HepG2 (cell line): ENCODE measurements at regions not wholly inside any gene's neighbourhood (a gene's known extent, or its start where the extent isn't known, plus 50 kb on each side); places are given as distances from the start of the nearest gene placed in this dataset.

Source experiments
- ATAC-seq: fragments of 200-7000 bp; cut with Tn5 transposase; 3 replicates; pipeline ENCODE4 v1.9.1; 2020; ENCODE audit warnings: mild to moderate bottlenecking, moderate library complexity
- BruUV-seq: library from RNA; stranded (reverse); fragments of 400-500 nt; replicated peaks from 2 replicates; lab custom pipeline; 2021; lab: Mats Ljungman, UMichigan
- CTCF ChIA-PET: fragments of 300-600 bp; formaldehyde crosslinking; extraction: SDS; loops from one replicate; lab custom pipeline; 2021; ENCODE audit warnings: low total read pairs, inconsistent platforms, low intra/inter-chr PET ratio; lab: Yijun Ruan, JAX
- POLR2A ChIA-PET: fragments of 350-600 bp; sonication (Branson Sonifier 250); formaldehyde crosslinking; loops from one replicate; lab custom pipeline; 2020; ENCODE audit warnings: antibody characterized with exemption, inconsistent platforms; lab: Yijun Ruan, JAX
- DNase-seq: peaks from one replicate; pipeline ENCODE4 v3.0.0-alpha.2; 2015; ENCODE audit warnings: low spot score
- FAIRE-seq: peaks from 3 replicates; lab custom pipeline; 2011; peaks lifted over from hg19 to GRCh38; lab: Jason Lieb, UNC
- H2AFZ ChIP-seq: one replicate; pipeline ENCODE4 v1.6.1; 2011; ENCODE audit warnings: low read length, inconsistent platforms
- H3K27ac ChIP-seq: fragments of 300-600 bp; 3 replicates; pipeline ENCODE4 v1.8.0; 2011; ENCODE audit warnings: mixed run types, mild to moderate bottlenecking, mixed read lengths, low read length, inconsistent platforms; ENCODE audit not compliant: insufficient read depth; ENCODE audit errors: extremely low read length
- H3K27me3 ChIP-seq, 2 experiments: fragments of 200-600 bp in 1 of 2; 2 replicates in 1 of 2; 3 replicates in 1 of 2; pipeline versions ENCODE4 v1.6.0 to v1.8.0; 2011; ENCODE audit warnings: low read length in 2 of 2, mild to moderate bottlenecking in 2 of 2, moderate library complexity in 2 of 2, inconsistent platforms in 1 of 2; ENCODE audit not compliant: insufficient read depth in 2 of 2, control insufficient read depth in 1 of 2
- H3K36me3 ChIP-seq, 2 experiments: fragments of 200-600 bp in 1 of 2; replicated peaks in 1 of 2; 2 replicates in 1 of 2; 3 replicates in 1 of 2; pipeline versions ENCODE4 v1.5.1 to v1.8.0; 2011; ENCODE audit warnings: low read length in 2 of 2, inconsistent platforms in 1 of 2; ENCODE audit not compliant: insufficient read depth in 2 of 2, control insufficient read depth in 1 of 2
- H3K4me1 ChIP-seq: 2 replicates; pipeline ENCODE4 v1.5.1; 2012; ENCODE audit warnings: low read length, inconsistent platforms; ENCODE audit not compliant: insufficient read depth
- H3K4me2 ChIP-seq: 2 replicates; pipeline ENCODE4 v1.6.0; 2011; ENCODE audit warnings: low read depth, low read length, inconsistent platforms
- H3K4me3 ChIP-seq, 3 experiments: fragments of 200-600 bp in 1 of 3; sonication (generic), shearing (Covaris generic) in 1 of 3; replicated peaks in 1 of 3; 2 replicates each; pipeline ENCODE4 v1.5.1; 2011 to 2016; ENCODE audit warnings: low read length in 3 of 3, inconsistent platforms in 2 of 3, low read depth in 2 of 3, mild to moderate bottlenecking in 2 of 3, control low read depth in 1 of 3, mixed read lengths in 1 of 3; ENCODE audit not compliant: insufficient read depth in 1 of 3
- H3K79me2 ChIP-seq: one replicate; pipeline ENCODE4 v1.6.1; 2011; ENCODE audit warnings: low read length, inconsistent platforms; ENCODE audit not compliant: insufficient read depth
- H3K9ac ChIP-seq: 2 replicates; pipeline ENCODE4 v1.6.0; 2011; ENCODE audit warnings: mild to moderate bottlenecking, low read depth, low read length, inconsistent platforms; ENCODE audit not compliant: insufficient read depth
- H3K9me3 ChIP-seq: 2 replicates; pipeline ENCODE4 v1.5.1; 2012; ENCODE audit warnings: mild to moderate bottlenecking, low read length
- H4K20me1 ChIP-seq: 2 replicates; pipeline ENCODE4 v1.6.0; 2011; ENCODE audit warnings: inconsistent platforms, mild to moderate bottlenecking, low read length, moderate library complexity; ENCODE audit not compliant: insufficient read depth
- ATF7-NPFF ChIP-seq: sonication (generic); formaldehyde crosslinking; IDR thresholded peaks from 2 replicates; pipeline ENCODE4 v1.8.1; 2023; ENCODE audit warnings: mild to moderate bottlenecking, low read depth, missing genetic modification reagents, moderate library complexity
- CBX5 ChIP-seq: sonication (generic); formaldehyde crosslinking; IDR thresholded peaks from 2 replicates; pipeline ENCODE4 v1.4.0; 2020; ENCODE audit warnings: missing genetic modification reagents, borderline replicate concordance
- ELF1 ChIP-seq: sonication (generic); formaldehyde crosslinking; IDR thresholded peaks from 2 replicates; pipeline ENCODE4 v1.4.0; 2020; ENCODE audit warnings: missing genetic modification reagents
- HNF4A ChIP-seq: sonication (generic); formaldehyde crosslinking; IDR thresholded peaks from 2 replicates; pipeline ENCODE4 v1.4.0; 2020; ENCODE audit warnings: missing genetic modification reagents
- KDM6A ChIP-seq: IDR thresholded peaks from 2 replicates; pipeline ENCODE4 v1.6.1; 2016; ENCODE audit warnings: low read depth
- MAFK ChIP-seq, 2 experiments: IDR thresholded peaks in 1 of 2; conservative IDR thresholded peaks in 1 of 2; 2 replicates each; pipeline ENCODE4 v1.6.1; 2011; ENCODE audit warnings: improper control_type of control experiment in 2 of 2, low read length in 2 of 2
- PHF8 ChIP-seq: sonication (generic); formaldehyde crosslinking; IDR thresholded peaks from 2 replicates; pipeline ENCODE4 v1.5.0; 2020; ENCODE audit warnings: missing genetic modification reagents
- POLR2G ChIP-seq: fragments of 200-400 bp; formaldehyde crosslinking; IDR thresholded peaks from 2 replicates; pipeline ENCODE4 v1.6.1; 2018; ENCODE audit warnings: mild to moderate bottlenecking, low read depth, low read length, moderate library complexity
- RBFOX2 ChIP-seq: fragments of 200-400 bp; formaldehyde crosslinking; IDR thresholded peaks from 2 replicates; pipeline ENCODE4 v1.6.1; 2017; ENCODE audit warnings: low read depth, mild to moderate bottlenecking, low read length
- STAT5B ChIP-seq: sonication (generic); formaldehyde crosslinking; IDR thresholded peaks from 2 replicates; pipeline ENCODE4 v1.4.0; 2020; ENCODE audit warnings: missing genetic modification reagents
- THAP8 ChIP-seq: sonication (generic); formaldehyde crosslinking; IDR thresholded peaks from 2 replicates; pipeline ENCODE4 v1.5.1; 2020; ENCODE audit warnings: missing genetic modification reagents, mild to moderate bottlenecking, borderline replicate concordance
- ZKSCAN8 ChIP-seq: IDR thresholded peaks from 2 replicates; pipeline ENCODE4 v1.6.1; 2016; ENCODE audit warnings: borderline replicate concordance, missing genetic modification reagents, missing compliant biosample characterization
- ZNF282 ChIP-seq: fragments of 450-650 bp; IDR thresholded peaks from 2 replicates; pipeline ENCODE4 v1.6.1; 2018; ENCODE audit not compliant: partially characterized antibody
- ZNF329 ChIP-seq: sonication (generic); formaldehyde crosslinking; IDR thresholded peaks from 2 replicates; pipeline ENCODE4 v1.9.0; 2021; ENCODE audit warnings: low read depth, mild to moderate bottlenecking, missing genetic modification reagents
- ZNF704 ChIP-seq: sonication (generic); formaldehyde crosslinking; IDR thresholded peaks from 2 replicates; pipeline ENCODE4 v1.8.1; 2023; ENCODE audit warnings: mild to moderate bottlenecking, inconsistent platforms, moderate library complexity, missing genetic modification reagents, borderline replicate concordance
- ZSCAN9 ChIP-seq: IDR thresholded peaks from 2 replicates; pipeline ENCODE4 v1.6.1; 2016; ENCODE audit warnings: borderline replicate concordance
- WGBS: methylation state at CpG from one replicate; pipeline ENCODE4 v1.1.6; 2017; ENCODE audit warnings: low lambda C conversion rate; 5-methylcytosine and 5-hydroxymethylcytosine counted together
- in situ Hi-C: cut with HindIII; loops from 2 replicates; pipeline ENCODE4 v1.10.0; 2017; ENCODE audit warnings: low pct_unique_long_range_greater_than_20kb; ENCODE audit not compliant: extremely low pct_ligation_motif_present
- intact Hi-C: fragments of 100-400 bp; cut with micrococcal nuclease; formaldehyde crosslinking; loops from one replicate; pipeline ENCODE4 v1.10.0; 2022; ENCODE audit not compliant: unreplicated experiment

DNA sequence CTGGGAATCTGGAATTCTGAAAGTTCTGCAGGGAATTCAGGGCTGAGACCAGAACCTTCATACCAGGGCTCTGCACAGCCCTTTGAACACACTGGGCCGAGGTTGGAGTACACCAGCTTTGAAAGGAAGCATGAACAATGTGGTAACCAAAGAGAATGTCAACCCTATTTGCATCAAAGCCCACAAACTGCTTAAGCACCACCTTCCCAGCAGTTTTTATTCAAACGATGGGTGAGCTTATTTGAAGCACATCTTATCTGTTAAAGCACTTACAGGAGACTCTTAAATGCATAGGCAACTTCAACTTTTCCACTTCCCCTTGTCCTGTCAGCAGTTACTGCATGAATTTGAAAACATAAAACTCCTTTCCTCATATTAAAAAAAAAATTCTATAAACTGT is 96.6 kb downstream of the TXNL1 start:
- ATAC-seq, result no peak
- no peak for FAIRE-seq
- Histone ChIP-seq H3K4me3 (no peak overlapping the region), H3K36me3 (no peaks in the 10 kb centered on the region), H3K27ac (no peak overlapping the region), H3K9ac (no peak overlapping the region), H3K9me3 (no peaks in the 10 kb centered on the region), H3K27me3 (no peaks in the 10 kb centered on the region; a peak in 1 of 5 replicates), H3K4me1 (no peaks in the 10 kb centered on the region), H3K79me2 (no peaks in the 10 kb centered on the region)
- in situ Hi-C loops, result no loop called here
- ChIA-PET CTCF (no interaction called here), POLR2A (no interaction called here)
- no TSS peak for BruUV-seq
- intact Hi-C loops, result no loop called here
- DNase-seq, result no peak
- TF ChIP-seq POLR2G, result no peak
- TF ChIP-seq ATF7-NPFF (CRISPR knock-in tag), result no peak
- no peak for TF ChIP-seq RBFOX2
- no peak for TF ChIP-seq STAT5B
- TF ChIP-seq CBX5 (CRISPR knock-in tag), result no peak
- TF ChIP-seq PHF8 (CRISPR knock-in tag), result no peak
- TF ChIP-seq, all 625 proteins: peak for 0
- 2% methylated on average over 2 of the region's 2 CpGs for WGBS
- Histone ChIP-seq H2AFZ (no peak overlapping the region), H3K4me2 (no peak overlapping the region), H4K20me1 (no peaks in the 10 kb centered on the region)

DNA sequence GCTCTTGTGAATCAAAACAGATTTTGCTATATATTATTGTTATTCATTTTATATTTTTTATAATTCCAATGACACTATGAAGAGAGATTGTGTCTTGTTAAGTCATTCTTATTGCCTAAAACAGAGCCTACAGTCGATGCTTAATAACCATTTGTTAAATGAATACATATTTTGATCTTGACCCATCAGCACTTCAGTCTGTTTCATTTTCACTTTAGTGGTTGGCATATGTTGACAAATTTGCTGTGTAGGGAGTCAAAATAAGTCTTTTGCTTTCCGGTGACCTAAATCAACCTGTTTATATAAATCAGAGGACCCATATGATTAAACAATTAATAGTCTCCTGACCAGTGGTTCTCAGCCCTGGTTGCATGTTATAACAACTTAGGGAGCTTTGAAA is 97.1 kb downstream of the TXNL1 start:
- no peak overlapping the region for H3K4me2 ChIP-seq
- no peak for ATAC-seq
- 0% methylated on average over 2 of the region's 2 CpGs for WGBS
- H2AFZ ChIP-seq, result no peak overlapping the region
- no peaks in the 10 kb centered on the region; a peak in 1 of 5 replicates for H3K27me3 ChIP-seq
- H3K4me3 ChIP-seq, result no peak overlapping the region
- no peak for FAIRE-seq
- no peaks in the 10 kb centered on the region for H4K20me1 ChIP-seq
- no peak overlapping the region for H3K27ac ChIP-seq
- H3K9me3 ChIP-seq, result no peaks in the 10 kb centered on the region
- ChIA-PET CTCF (no interaction called here), POLR2A (no interaction called here)
- no peaks in the 10 kb centered on the region for H3K4me1 ChIP-seq
- H3K36me3 ChIP-seq, result no peaks in the 10 kb centered on the region
- no TSS peak for BruUV-seq
- no peak overlapping the region for H3K9ac ChIP-seq
- TF ChIP-seq ZNF282 (no peak), ZNF704 (CRISPR knock-in tag) (no peak), ELF1 (CRISPR knock-in tag) (no peak), ZNF329 (CRISPR knock-in tag) (no peak), KDM6A (CRISPR knock-in tag) (no peak), THAP8 (no peak), HNF4A (CRISPR knock-in tag) (no peak), ZSCAN9 (CRISPR knock-in tag) (no peak), ZKSCAN8 (CRISPR knock-in tag) (no peak), MAFK (conservative IDR thresholded peaks at IDR 0.05 in 1 of 2, IDR thresholded peaks at IDR 0.05 in 1 of 2; ENCODE audit: low read length in 2 of 2) (no peak)
- intact Hi-C loops (no loop called here), in situ Hi-C loops (no loop called here)
- DNase-seq, result no peak
- no peaks in the 10 kb centered on the region for H3K79me2 ChIP-seq
